GM12892 (cell line): ENCODE measurements at regions not wholly inside any gene's neighbourhood (a gene's known extent, or its start where the extent isn't known, plus 50 kb on each side); places are given as distances from the start of the nearest gene placed in this dataset.

Source experiments
- DNase-seq: peaks from one replicate; pipeline ENCODE4 v3.0.0; 2011; ENCODE audit not compliant: insufficient read length
- FAIRE-seq: peaks from 2 replicates; lab custom pipeline; 2011; peaks lifted over from hg19 to GRCh38; lab: Jason Lieb, UNC
- POLR2A ChIP-seq: IDR thresholded peaks from 2 replicates; pipeline ENCODE4 v1.6.1; 2011; ENCODE audit warnings: low read depth, low read length, control low read depth
- POLR2AphosphoS5 ChIP-seq: IDR thresholded peaks from 2 replicates; pipeline ENCODE4 v1.6.1; 2011; ENCODE audit warnings: low read depth, low read length, control low read depth
- TAF1 ChIP-seq: IDR thresholded peaks from 2 replicates; pipeline ENCODE4 v1.6.1; 2011; ENCODE audit warnings: low read depth, mild to moderate bottlenecking, control low read depth, low read length, borderline replicate concordance

DNA sequence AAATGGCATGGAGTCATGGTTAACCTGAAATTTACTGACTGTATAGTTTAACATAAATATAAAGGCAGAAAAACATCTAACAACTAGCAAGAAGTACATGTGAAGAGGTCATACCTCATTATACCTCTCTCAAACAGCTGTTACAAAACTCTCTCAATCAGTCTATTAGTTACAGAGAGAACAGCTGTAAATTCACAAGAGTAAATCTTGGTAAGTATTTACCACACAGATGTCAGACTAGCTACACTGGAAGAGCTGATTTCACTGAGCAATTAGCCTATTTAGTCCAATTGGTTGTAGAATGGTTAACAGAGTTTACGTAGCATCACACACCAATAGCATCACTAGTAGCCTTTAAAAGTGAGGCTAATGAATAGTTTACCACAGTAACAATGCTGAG is 463.4 kb upstream of the USP15 start:
- FAIRE-seq (no peak), DNase-seq (no peak)
- TF ChIP-seq POLR2AphosphoS5 (no peak), TAF1 (no peak), POLR2A (no peak)

GRCh38 chr12:61797266-61797665 is 462.9 kb upstream of the USP15 start:
- FAIRE-seq (no peak), DNase-seq (no peak)
- TF ChIP-seq TAF1 (no peak), POLR2A (no peak), POLR2AphosphoS5 (no peak)

- TF ChIP-seq POLR2AphosphoS5 (no peak), TAF1 (no peak), POLR2A (no peak)
- FAIRE-seq, result no peak
- DNase-seq, result no peak
Measured at GRCh38 chr12:61798778-61799177, 461.4 kb upstream of the USP15 start.

GRCh38 chr12:61804301-61804700 is 455.9 kb upstream of the USP15 start:
- FAIRE-seq, result no peak
- TF ChIP-seq POLR2AphosphoS5, result no peak
- DNase-seq, result no peak

GRCh38 chr12:61808856-61809255 is 451.3 kb upstream of the USP15 start:
- FAIRE-seq (no peak), DNase-seq (no peak)
- TF ChIP-seq TAF1, result no peak
- no peak for TF ChIP-seq POLR2A
- no peak for TF ChIP-seq POLR2AphosphoS5

DNA sequence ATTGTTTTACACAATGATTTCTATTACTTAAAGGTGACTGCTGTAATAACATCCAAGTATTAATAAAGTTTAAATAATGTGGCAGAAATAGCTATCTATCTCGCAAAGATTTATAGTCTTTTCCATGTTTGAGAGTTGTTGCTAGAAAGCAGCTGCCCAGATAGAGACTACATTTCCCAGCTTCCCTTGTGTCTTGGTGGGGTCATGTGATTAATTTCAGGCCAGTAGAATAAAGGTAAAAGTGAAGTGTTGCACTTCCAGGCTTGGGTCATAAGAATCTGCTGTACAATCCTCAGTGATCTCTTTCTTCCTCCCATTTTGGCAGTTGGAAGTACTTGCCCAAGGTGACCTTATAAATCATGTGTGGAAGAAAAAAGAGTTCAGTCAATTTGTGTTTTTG is 449.7 kb upstream of the USP15 start:
- DNase-seq (no peak), FAIRE-seq (no peak)
- no peak for TF ChIP-seq POLR2A
- no peak for TF ChIP-seq POLR2AphosphoS5
- TF ChIP-seq TAF1, result no peak

DNA sequence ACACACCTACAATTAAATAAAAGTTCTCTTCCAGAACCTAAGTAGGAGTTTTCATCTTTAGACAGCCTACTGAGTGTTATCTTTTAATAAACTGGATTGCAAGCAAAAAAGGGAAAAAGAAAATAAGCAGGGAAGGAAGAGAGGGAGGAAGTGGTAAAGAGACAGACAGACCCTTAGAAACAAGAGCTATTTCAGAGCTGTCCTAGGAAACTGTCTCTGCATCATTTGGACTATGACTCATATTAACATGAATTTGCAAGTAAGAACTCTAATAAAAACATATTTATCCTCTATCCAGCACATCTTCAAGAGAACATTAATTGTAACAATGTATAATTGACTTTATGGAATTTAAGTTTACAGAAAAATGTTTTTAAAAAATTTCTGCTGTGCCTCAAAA is 438.8 kb upstream of the USP15 start:
- TF ChIP-seq POLR2AphosphoS5 (no peak), TAF1 (no peak), POLR2A (no peak)
- DNase-seq, result no peak
- FAIRE-seq, result no peak

- DNase-seq, result no peak
- no peak for TF ChIP-seq TAF1
- no peak for TF ChIP-seq POLR2A
- TF ChIP-seq POLR2AphosphoS5, result no peak
- no peak for FAIRE-seq
Measured at GRCh38 chr12:61823102-61823501, 437.1 kb upstream of the USP15 start.

DNA sequence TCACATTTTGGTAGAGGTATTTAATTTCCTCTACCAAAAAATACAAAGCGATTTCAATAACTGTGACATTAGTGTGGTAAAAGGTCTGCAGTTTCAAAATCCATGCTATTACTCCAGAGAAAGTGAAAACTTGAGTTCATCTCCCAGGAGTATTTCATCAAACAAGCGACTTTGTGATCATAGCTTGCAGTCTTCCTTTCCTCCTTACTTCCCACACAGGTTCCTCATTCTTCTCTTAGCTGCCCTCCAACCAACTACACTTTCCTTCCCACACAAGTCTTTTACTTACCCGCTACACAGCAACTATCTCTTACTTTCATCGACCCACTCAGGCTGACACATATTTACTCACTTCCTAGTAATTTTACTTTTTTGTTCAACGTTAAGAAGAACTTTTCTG is 413.4 kb upstream of the USP15 start:
- TF ChIP-seq POLR2AphosphoS5 (no peak), POLR2A (no peak), TAF1 (no peak)
- FAIRE-seq, result no peak
- DNase-seq, result no peak

- DNase-seq (no peak), FAIRE-seq (no peak)
- no peak for TF ChIP-seq POLR2AphosphoS5
- TF ChIP-seq TAF1, result no peak
- no peak for TF ChIP-seq POLR2A
Measured at GRCh38 chr12:61848893-61849292, 411.3 kb upstream of the USP15 start.

- no peak for DNase-seq
- TF ChIP-seq POLR2AphosphoS5 (no peak), POLR2A (no peak), TAF1 (no peak)
- FAIRE-seq, result no peak
Measured at GRCh38 chr12:61853945-61854344, 406.3 kb upstream of the USP15 start.

- FAIRE-seq, result no peak
- TF ChIP-seq POLR2A (no peak), POLR2AphosphoS5 (no peak), TAF1 (no peak)
- no peak for DNase-seq
Measured at GRCh38 chr12:61854902-61855301, 405.3 kb upstream of the USP15 start.

DNA sequence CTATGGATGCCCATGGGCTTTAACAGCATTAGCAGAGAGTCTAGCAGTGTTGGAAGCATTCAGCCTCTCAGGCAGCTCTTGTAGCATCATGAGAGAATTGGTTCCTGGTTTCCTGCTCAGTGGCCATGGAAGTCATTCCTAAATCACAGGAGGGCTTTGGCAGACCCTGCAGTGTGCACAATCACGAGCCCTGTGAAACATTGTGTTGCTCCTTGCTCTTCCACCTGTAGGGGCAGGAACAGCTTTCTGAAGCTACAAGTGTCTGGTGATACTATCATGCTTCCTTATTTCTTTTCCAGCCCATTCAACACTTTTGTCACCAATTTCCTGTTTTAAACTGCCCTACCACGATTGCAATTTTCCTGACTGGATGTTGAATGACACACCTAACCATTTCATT is 402.2 kb upstream of the USP15 start:
- TF ChIP-seq POLR2AphosphoS5, result no peak
- no peak for TF ChIP-seq TAF1
- TF ChIP-seq POLR2A, result no peak
- no peak for DNase-seq
- FAIRE-seq, result no peak
